SHP77 (cell line): ENCODE measurements at regions not wholly inside any gene's neighbourhood (a gene's known extent, or its start where the extent isn't known, plus 50 kb on each side); places are given as distances from the start of the nearest gene placed in this dataset.

ENCODE experiments used
- DNase-seq, 2 experiments: peaks; one replicate each; lab custom pipeline; 2025; lab: John Stamatoyannopoulos, UW

- no peak for DNase-seq
Measured at GRCh38 chr3:105284876-105285275, 81.8 kb upstream of the ALCAM start.

GRCh38 chr3:105285653-105286241, 81.0 kb upstream of the ALCAM start:
- DNase-seq = no peak

GRCh38 chr3:105293441-105293840, 73.3 kb upstream of the ALCAM start:
- no peak for DNase-seq

GRCh38 chr3:105296182-105296822, 70.4 kb upstream of the ALCAM start:
- DNase-seq = peak in 1 of 2 experiments; percentile 5

DNA sequence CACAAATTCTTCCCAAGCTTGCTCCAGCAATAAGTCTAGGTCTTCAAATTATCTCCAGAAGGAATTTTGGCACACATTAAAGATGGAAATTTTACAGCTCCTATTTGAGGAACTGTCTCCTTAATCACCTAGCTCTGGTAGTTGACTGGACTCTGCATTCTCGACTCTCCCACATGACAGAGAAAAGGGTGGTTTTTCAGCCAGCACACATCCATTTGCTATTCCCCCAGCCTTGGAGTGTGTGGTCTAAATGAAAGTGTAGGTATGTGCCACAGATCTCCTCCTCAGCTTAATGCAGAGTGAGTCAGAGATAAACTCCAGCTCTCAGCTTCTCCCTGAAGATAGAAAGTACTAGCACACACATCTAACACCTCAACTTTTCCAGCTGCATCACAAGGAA, 62.2 kb upstream of the ALCAM start:
- no peak for DNase-seq

- DNase-seq = no peak
Measured at GRCh38 chr3:105315144-105315543, 51.6 kb upstream of the ALCAM start.

GRCh38 chr3:105315815-105316214, 50.9 kb upstream of the ALCAM start:
- DNase-seq = no peak

DNA sequence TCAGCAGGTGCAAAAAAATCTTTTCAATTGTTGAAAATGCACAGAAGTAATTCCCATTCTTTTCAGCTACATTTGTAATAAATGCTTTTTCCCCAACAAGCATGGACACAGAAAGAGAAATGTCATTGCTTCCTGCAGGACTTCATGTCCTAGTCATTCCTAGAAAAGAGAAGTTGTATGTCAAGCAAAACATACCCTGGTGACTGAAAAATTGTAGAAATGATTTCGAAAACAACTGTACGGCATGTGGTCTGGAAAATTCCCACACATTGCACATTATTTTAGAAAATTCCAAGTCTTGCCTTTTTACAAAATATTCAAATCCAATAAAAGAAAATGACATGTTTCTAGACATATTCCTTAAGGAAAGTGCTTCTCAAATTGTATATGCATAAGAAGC, 50.4 kb upstream of the ALCAM start:
- no peak for DNase-seq
